Hepatocyte (in vitro differentiated cells): ENCODE measurements at regions not wholly inside any gene's neighbourhood (a gene's known extent, or its start where the extent isn't known, plus 50 kb on each side); places are given as distances from the start of the nearest gene placed in this dataset.

Source experiments
- EZH2 ChIP-seq: fragments of 200-600 bp; sonication (generic); IDR thresholded peaks from 2 replicates; pipeline ENCODE4 v1.6.1; 2016; ENCODE audit warnings: antibody characterized with exemption, mild to moderate bottlenecking, borderline replicate concordance
- EZH2phosphoT487 ChIP-seq: fragments of 200-600 bp; sonication (generic); IDR thresholded peaks from one replicate; pipeline ENCODE4 v1.6.1; 2018; ENCODE audit warnings: antibody characterized with exemption, mild to moderate bottlenecking, low read depth, moderate library complexity; ENCODE audit not compliant: unreplicated experiment, severe bottlenecking
- TF ChIP-seq, protein P1 (sequence below): fragments of 200-600 bp; sonication (generic); IDR thresholded peaks from 2 replicates; pipeline ENCODE4 v1.5.1; 2016; ENCODE audit warnings: antibody characterized with exemption, mild to moderate bottlenecking; ENCODE audit not compliant: poor library complexity

DNA sequence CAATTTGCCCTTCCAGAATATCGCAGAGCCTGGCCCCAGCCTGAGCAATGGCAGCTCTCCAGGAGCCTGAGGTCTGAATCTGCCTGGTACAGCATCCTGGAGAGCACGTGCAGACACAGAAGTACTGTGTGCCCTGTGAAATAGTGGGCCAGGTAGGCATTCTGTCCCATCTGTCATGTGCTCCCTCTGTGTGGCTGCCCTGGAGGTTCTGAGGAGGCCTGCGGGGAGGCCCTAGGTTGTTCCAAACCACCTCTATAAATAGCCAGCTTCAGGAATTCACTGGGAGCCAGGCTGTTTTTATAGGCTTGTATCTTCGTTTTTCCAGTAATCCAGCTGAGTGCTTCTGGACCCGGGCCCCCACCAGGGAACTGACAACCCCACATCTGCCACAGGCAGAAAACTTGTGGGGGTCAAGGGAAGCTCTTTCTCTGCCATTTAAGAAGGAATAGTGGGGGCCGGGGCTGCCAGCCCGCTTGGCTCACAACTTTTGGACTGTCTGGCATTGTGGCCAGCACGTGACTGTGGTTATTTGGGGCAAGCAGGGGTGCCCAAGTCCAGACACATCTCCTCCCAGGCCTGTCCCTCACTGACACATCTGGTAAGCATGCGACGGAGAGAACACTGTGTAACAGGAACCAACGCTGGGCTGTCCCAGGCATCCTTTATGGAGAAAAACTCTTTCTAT lies 356.3 kb upstream of the TNRC6C start:
- TF ChIP-seq, protein P1, sequence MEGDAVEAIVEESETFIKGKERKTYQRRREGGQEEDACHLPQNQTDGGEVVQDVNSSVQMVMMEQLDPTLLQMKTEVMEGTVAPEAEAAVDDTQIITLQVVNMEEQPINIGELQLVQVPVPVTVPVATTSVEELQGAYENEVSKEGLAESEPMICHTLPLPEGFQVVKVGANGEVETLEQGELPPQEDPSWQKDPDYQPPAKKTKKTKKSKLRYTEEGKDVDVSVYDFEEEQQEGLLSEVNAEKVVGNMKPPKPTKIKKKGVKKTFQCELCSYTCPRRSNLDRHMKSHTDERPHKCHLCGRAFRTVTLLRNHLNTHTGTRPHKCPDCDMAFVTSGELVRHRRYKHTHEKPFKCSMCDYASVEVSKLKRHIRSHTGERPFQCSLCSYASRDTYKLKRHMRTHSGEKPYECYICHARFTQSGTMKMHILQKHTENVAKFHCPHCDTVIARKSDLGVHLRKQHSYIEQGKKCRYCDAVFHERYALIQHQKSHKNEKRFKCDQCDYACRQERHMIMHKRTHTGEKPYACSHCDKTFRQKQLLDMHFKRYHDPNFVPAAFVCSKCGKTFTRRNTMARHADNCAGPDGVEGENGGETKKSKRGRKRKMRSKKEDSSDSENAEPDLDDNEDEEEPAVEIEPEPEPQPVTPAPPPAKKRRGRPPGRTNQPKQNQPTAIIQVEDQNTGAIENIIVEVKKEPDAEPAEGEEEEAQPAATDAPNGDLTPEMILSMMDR = no peak
- TF ChIP-seq EZH2phosphoT487 = no peak
- TF ChIP-seq EZH2 = no peak
